ENCODE measurements at regions not wholly inside any gene's neighbourhood (a gene's known extent, or its start where the extent isn't known, plus 50 kb on each side); places are given as distances from the start of the nearest gene placed in this dataset.

- DNase-seq: no peak
- H3K9me3 ChIP-seq (replicated peaks): no peaks in the 10 kb centered on the region
- intact Hi-C loops (cut with micrococcal nuclease): loop anchor here (5.0 kb wide), 1 partner anchor 310 kb away; the partner anchor contains the start of gene EDN1
- no peak for TF ChIP-seq CTCF (IDR thresholded peaks at IDR 0.05; ENCODE audit: borderline replicate concordance)
- no peak overlapping the region for H3K4me3 ChIP-seq
- no peaks in the 10 kb centered on the region for H3K27me3 ChIP-seq (ENCODE audit: low read depth)
- peak overlapping the region; percentile 53 for H3K27ac ChIP-seq (replicated peaks)
- peaks cover 8% of the 10 kb centered on the region for H3K4me1 ChIP-seq
- H3K36me3 ChIP-seq: no peaks in the 10 kb centered on the region
Measured at GRCh38 chr6:12601881-12602280, 114.7 kb upstream of the PHACTR1 start.

GRCh38 chr6:12602342-12602741 is 114.2 kb upstream of the PHACTR1 start:
- DNase-seq: no peak
- peak overlapping the region; percentile 53 for H3K27ac ChIP-seq (replicated peaks)
- no peak for TF ChIP-seq CTCF (IDR thresholded peaks at IDR 0.05; ENCODE audit: borderline replicate concordance)

GRCh38 chr6:12602951-12603672 is 113.5 kb upstream of the PHACTR1 start:
- Histone ChIP-seq H3K4me1 (peaks cover 12% of the 10 kb centered on the region), H3K27me3 (ENCODE audit: low read depth) (no peaks in the 10 kb centered on the region), H3K27ac (replicated peaks) (no peak overlapping the region), H3K9me3 (replicated peaks) (no peaks in the 10 kb centered on the region), H3K36me3 (no peaks in the 10 kb centered on the region), H3K4me3 (no peak overlapping the region)
- TF ChIP-seq CTCF (IDR thresholded peaks at IDR 0.05; ENCODE audit: borderline replicate concordance): peak; percentile 69
- no peak for DNase-seq
- intact Hi-C loops (cut with micrococcal nuclease): loop anchor here (5.0 kb wide), 1 partner anchor 311 kb away; the partner anchor contains the start of gene EDN1

More at GRCh38 chr6:12602342-12602741, 114.2 kb upstream of the PHACTR1 start:
- peaks cover 8% of the 10 kb centered on the region for H3K4me1 ChIP-seq
- no peaks in the 10 kb centered on the region for H3K9me3 ChIP-seq (replicated peaks)
- H3K4me3 ChIP-seq: no peak overlapping the region
- H3K27me3 ChIP-seq (ENCODE audit: low read depth): no peaks in the 10 kb centered on the region
- intact Hi-C loops (cut with micrococcal nuclease): loop anchor here (5.0 kb wide), 1 partner anchor 310 kb away; the partner anchor contains the start of gene EDN1
- H3K36me3 ChIP-seq: no peaks in the 10 kb centered on the region

GRCh38 chr6:12603673-12604049 is 112.9 kb upstream of the PHACTR1 start:
- no peaks in the 10 kb centered on the region for H3K27me3 ChIP-seq (ENCODE audit: low read depth)
- H3K4me3 ChIP-seq: no peak overlapping the region
- peaks cover 18% of the 10 kb centered on the region for H3K4me1 ChIP-seq
- DNase-seq: no peak
- H3K36me3 ChIP-seq: no peaks in the 10 kb centered on the region
- no peaks in the 10 kb centered on the region for H3K9me3 ChIP-seq (replicated peaks)
- H3K27ac ChIP-seq (replicated peaks): no peak overlapping the region
- TF ChIP-seq CTCF (IDR thresholded peaks at IDR 0.05; ENCODE audit: borderline replicate concordance): no peak
- intact Hi-C loops (cut with micrococcal nuclease): loop anchor here (5.0 kb wide), 1 partner anchor 311 kb away; the partner anchor contains the start of gene EDN1

- DNase-seq: peak; percentile 15
- Histone ChIP-seq H3K27me3 (ENCODE audit: low read depth) (no peaks in the 10 kb centered on the region), H3K4me1 (peaks cover 18% of the 10 kb centered on the region), H3K36me3 (no peaks in the 10 kb centered on the region), H3K9me3 (replicated peaks) (no peaks in the 10 kb centered on the region), H3K4me3 (no peak overlapping the region), H3K27ac (replicated peaks) (no peak overlapping the region)
- peak; percentile 78 for TF ChIP-seq CTCF (IDR thresholded peaks at IDR 0.05; ENCODE audit: borderline replicate concordance)
- intact Hi-C loops (cut with micrococcal nuclease): loop anchor here (5.0 kb wide), 1 partner anchor 949 kb away; no protein-coding TSS in a partner anchor
Measured at GRCh38 chr6:12605888-12606345, 110.7 kb upstream of the PHACTR1 start.

Measured in left ventricle myocardium inferior (tissue), 1 donor.